ENCODE measurements at regions not wholly inside any gene's neighbourhood (a gene's known extent, or its start where the extent isn't known, plus 50 kb on each side); places are given as distances from the start of the nearest gene placed in this dataset.

GRCh38 chr10:42475168-42476098 lies 162.9 kb downstream of the ZNF33B start:
- H3K4me3 ChIP-seq (ENCODE audit: low read depth in 1 of 3, low read length in 3 of 3): no peak overlapping the region
- H3K9me3 ChIP-seq (ENCODE audit: control insufficient read depth in 4 of 4, low read length in 3 of 4): peaks cover 0 to 2% (median under 1%) of the 10 kb centered on the region in 4 donors
- DNase-seq (ENCODE audit: low spot score): no peak
- no peak for TF ChIP-seq HNF4A (conservative IDR thresholded peaks at IDR 0.05)
- TF ChIP-seq REST (IDR thresholded peaks at IDR 0.05): no peak
- no peak for TF ChIP-seq SP1 (IDR thresholded peaks at IDR 0.05)
- no peak for TF ChIP-seq JUND (IDR thresholded peaks at IDR 0.05)
- TF ChIP-seq TAF1 (conservative IDR thresholded peaks at IDR 0.05): no peak
- TF ChIP-seq RAD21 (IDR thresholded peaks at IDR 0.05): no peak
- no peak for TF ChIP-seq ZBTB33 (IDR thresholded peaks at IDR 0.05)
- TF ChIP-seq GABPA (IDR thresholded peaks at IDR 0.05 in 1 of 2, conservative IDR thresholded peaks at IDR 0.05 in 1 of 2): no peak
- no peak for TF ChIP-seq RXRA (IDR thresholded peaks at IDR 0.05)
- TF ChIP-seq FOXA2 (IDR thresholded peaks at IDR 0.05): no peak
- no peak for TF ChIP-seq HNF4G (IDR thresholded peaks at IDR 0.05)
- no peak for TF ChIP-seq FOXA1 (IDR thresholded peaks at IDR 0.05)
- no peak for TF ChIP-seq NR2F2 (IDR thresholded peaks at IDR 0.05)
- TF ChIP-seq YY1 (IDR thresholded peaks at IDR 0.05): no peak
- TF ChIP-seq MAX (IDR thresholded peaks at IDR 0.05): no peak
- no peak for TF ChIP-seq ATF3 (IDR thresholded peaks at IDR 0.05)
- TF ChIP-seq CTCF (IDR thresholded peaks at IDR 0.05; ENCODE audit: low read depth, low read length, missing input control): no peak
- H3K27ac ChIP-seq (ENCODE audit: low read depth in 1 of 2, low read length in 2 of 2): no peak overlapping the region
- H3K27me3 ChIP-seq (ENCODE audit: control insufficient read depth in 4 of 4, insufficient read depth in 4 of 4, low read length in 3 of 4): peaks cover 0 to 5% (median 1%) of the 10 kb centered on the region in 4 donors
- no peaks in the 10 kb centered on the region for H3K36me3 ChIP-seq (ENCODE audit: control insufficient read depth in 4 of 4, insufficient read depth in 3 of 4, low read depth in 1 of 4, low read length in 3 of 4)
- H3K9ac ChIP-seq (ENCODE audit: low read depth in 1 of 2, low read length in 2 of 2): no peak overlapping the region
- 29% methylated on average over 52 of the region's 52 CpGs for WGBS
- peaks cover 0 to 3% (median 0%) of the 10 kb centered on the region in 4 donors for H3K4me1 ChIP-seq (ENCODE audit: control insufficient read depth in 4 of 4, insufficient read depth in 4 of 4, low read length in 3 of 4)

Data from liver (tissue), 8 donors.